ENCODE measurements at regions not wholly inside any gene's neighbourhood (a gene's known extent, or its start where the extent isn't known, plus 50 kb on each side); places are given as distances from the start of the nearest gene placed in this dataset.

DNA sequence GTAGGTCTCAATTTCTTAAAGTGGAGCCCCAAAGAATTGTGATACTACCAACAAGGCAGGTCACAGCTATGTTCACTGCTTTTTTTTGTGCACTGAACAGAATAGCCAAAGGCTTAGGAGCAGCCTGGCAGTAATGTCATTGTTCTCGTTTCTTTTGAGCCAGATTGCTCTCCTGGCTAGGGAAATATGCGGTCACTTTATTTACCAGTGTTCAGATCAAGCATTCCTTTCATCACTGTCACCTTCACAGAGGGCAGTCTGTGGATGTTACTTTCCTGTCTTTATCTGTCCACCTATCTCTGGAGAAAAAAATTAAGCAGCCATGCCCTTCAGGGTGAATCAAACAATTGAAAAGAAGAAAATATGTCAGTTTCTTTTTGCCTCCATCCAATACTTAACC is 159.6 kb downstream of the BTG1 start:
- TF ChIP-seq, protein P1, sequence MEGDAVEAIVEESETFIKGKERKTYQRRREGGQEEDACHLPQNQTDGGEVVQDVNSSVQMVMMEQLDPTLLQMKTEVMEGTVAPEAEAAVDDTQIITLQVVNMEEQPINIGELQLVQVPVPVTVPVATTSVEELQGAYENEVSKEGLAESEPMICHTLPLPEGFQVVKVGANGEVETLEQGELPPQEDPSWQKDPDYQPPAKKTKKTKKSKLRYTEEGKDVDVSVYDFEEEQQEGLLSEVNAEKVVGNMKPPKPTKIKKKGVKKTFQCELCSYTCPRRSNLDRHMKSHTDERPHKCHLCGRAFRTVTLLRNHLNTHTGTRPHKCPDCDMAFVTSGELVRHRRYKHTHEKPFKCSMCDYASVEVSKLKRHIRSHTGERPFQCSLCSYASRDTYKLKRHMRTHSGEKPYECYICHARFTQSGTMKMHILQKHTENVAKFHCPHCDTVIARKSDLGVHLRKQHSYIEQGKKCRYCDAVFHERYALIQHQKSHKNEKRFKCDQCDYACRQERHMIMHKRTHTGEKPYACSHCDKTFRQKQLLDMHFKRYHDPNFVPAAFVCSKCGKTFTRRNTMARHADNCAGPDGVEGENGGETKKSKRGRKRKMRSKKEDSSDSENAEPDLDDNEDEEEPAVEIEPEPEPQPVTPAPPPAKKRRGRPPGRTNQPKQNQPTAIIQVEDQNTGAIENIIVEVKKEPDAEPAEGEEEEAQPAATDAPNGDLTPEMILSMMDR (IDR thresholded peaks at IDR 0.05): no peak
- TF ChIP-seq POLR2A (IDR thresholded peaks at IDR 0.05): no peak

Data from heart left ventricle (tissue), 13 donors.